Erythroblast (primary cell): ENCODE measurements at regions not wholly inside any gene's neighbourhood (a gene's known extent, or its start where the extent isn't known, plus 50 kb on each side); places are given as distances from the start of the nearest gene placed in this dataset.

ENCODE experiments used
- GATA1 ChIP-seq: IDR thresholded peaks from 2 replicates; pipeline ENCODE4 v1.6.1; 2011; ENCODE audit warnings: low read depth, mild to moderate bottlenecking, control low read depth, low read length, moderate library complexity
- POLR2A ChIP-seq: IDR thresholded peaks from 2 replicates; pipeline ENCODE4 v1.6.1; 2011; ENCODE audit warnings: mild to moderate bottlenecking, low read length

DNA sequence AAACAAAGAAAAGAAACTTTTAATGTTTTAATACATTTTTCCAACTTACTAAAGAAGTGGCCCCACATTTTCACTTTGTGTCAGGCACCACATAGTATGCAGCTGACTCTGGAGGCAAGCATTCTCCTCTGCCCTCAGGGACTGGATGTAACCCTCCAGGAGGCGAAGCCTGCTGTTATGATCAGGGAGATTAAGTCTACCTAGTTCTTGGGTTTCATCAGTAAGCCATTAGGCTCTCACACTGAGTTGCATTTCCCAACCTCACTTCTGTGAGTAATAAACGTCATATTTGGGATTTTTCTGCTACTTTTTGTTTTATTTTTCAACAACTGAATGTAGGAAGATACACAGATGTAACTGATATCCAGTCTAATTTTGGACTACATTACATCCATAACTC is 101.2 kb upstream of the LRFN5 start:
- no peak for TF ChIP-seq POLR2A
- TF ChIP-seq GATA1, result no peak
